ENCODE measurements at regions not wholly inside any gene's neighbourhood (a gene's known extent, or its start where the extent isn't known, plus 50 kb on each side); places are given as distances from the start of the nearest gene placed in this dataset.
"Not testable (repeated sequence)": the region's sequence is repeated elsewhere in the genome, so short reads cannot be mapped to it uniquely, and the experiment has no call there.

DNA sequence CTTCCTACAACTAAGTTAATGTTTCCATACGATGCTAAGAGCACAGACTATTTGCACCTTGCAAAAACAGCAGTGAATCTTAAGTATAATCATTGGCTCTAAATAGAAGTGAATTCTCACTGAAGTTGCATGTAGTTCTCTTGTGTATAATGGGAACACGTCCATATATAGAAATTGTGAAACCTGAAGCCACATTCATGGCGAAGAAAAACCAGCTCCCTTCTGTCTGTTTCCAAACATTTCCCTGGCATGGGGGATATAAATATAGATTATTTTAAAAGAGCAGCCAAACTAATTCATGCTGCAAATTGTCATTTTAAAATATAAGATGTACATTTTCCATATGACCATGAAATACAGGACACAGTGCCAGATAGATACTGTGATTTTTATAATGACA is 71.1 kb downstream of the TRAM1L1 start:
- DNase-seq (ENCODE audit: low read depth in 3 of 3), result no peak

DNA sequence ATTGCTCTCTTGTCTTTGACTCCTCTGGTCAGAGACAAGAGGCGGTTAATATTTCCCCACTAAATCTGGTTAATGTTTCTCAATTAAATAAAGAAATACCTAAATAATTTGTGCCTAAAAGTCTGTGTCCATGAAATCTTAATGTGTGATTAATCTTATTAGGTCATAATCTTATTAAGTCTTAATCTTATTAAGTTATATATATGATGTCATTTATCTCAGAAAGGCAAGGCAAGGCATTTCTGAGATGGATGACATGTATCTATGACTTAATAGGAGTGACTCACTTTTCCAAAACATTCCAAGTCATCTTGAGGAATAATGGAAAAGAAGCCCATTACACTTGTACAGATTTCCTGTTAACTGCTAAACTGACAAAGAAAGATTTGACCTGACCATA is 74.7 kb downstream of the TRAM1L1 start:
- no peak for DNase-seq (ENCODE audit: low read depth in 3 of 3)

DNA sequence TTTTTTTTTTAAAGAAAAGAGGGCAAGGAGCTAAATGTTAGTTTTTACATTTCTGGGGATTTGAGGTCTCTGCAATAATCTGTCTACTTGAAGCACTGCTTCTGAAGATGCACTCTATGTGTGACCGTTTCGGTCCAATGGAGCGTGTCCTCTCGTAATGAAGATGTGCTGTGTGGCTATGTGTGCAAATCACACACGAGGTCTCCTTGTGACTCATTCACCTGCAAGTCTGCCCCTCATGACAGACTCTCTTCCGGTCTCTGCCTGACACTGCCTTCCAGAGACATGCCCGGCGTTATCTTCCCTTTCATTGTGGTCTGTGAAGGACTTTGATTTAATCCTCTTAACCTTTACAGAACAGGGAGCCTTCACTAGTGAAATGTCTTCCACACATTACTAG is 84.3 kb downstream of the TRAM1L1 start:
- no peak for DNase-seq (ENCODE audit: low read depth in 3 of 3)

DNA sequence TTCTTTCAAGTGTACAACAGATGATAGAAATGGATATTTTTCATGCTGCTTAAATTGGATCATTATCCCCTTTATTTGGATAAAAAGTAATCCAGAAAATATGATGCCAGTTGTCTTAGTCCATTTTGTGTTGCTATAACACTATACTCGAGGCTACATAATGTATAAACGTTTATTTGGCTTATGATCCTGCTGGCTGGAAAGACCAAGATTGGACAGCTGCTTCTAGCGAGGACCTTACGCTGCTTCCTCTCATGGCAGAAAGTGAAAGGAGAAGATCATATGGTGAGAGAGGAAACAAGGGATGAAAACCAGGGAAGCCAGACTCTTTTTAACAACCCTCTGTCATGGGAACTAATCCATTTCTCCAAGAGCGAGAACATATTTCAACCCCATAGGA is 102.7 kb downstream of the TRAM1L1 start:
- DNase-seq (ENCODE audit: low read depth in 3 of 3), result no peak

DNA sequence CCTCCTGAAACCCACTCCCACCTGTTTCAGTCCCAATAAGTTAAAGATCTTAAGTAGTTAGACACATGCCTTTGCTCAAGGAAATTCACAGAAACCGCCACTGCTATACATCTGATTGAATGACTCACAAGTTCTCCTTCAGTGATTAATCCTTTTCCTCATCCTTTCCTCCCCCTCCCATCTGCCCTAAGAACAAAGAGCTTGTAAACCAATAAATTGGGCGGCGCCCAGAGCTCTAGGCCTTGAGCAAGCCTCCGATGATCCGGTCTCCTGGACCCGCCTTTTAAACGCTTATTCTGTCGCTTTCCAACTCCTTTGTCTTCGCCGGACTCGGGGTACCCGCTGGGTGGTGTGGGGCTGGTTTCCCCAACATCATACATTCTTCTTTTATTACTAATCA is 104.9 kb downstream of the TRAM1L1 start:
- not testable (repeated sequence) for DNase-seq (ENCODE audit: low read depth in 3 of 3)

DNA sequence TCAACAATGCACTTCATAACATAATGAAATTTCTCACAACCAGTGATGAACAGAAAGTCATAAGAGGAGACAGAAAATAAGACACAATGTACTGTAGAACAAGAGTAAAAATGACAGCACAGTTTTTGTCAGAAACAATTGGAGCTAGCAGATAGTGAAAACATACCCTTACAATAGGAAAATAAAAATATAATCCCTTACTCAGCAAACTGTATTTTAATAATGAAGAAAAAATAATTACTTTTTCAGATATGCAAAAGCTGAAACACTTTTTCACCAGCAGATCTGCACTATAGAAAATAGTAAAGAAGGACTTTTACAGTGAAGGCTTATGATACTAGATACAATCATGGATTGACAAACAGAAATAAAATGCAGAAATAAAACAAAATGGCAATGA is 126.3 kb downstream of the TRAM1L1 start:
- DNase-seq (ENCODE audit: low read depth in 3 of 3), result no peak

DNA sequence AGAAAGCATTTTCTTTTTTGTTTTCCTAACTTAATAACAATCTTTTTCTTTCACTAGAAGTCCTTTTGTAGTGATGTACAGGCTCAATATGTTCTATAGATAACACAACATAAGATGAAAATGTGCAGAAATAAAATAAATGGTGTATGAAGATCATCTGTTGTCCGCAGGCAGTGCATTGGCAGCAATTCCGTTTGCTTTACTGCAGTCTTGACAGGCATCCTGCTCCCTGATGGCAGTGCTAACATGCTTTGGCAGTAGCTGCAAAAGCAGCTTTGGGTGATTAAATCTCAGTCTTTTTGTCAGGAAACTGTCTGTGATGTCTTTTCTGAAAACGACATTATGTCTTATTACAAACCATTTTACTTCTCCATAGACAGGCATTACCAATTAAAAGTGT is 131.4 kb downstream of the TRAM1L1 start:
- no peak for DNase-seq (ENCODE audit: low read depth in 3 of 3)

DNA sequence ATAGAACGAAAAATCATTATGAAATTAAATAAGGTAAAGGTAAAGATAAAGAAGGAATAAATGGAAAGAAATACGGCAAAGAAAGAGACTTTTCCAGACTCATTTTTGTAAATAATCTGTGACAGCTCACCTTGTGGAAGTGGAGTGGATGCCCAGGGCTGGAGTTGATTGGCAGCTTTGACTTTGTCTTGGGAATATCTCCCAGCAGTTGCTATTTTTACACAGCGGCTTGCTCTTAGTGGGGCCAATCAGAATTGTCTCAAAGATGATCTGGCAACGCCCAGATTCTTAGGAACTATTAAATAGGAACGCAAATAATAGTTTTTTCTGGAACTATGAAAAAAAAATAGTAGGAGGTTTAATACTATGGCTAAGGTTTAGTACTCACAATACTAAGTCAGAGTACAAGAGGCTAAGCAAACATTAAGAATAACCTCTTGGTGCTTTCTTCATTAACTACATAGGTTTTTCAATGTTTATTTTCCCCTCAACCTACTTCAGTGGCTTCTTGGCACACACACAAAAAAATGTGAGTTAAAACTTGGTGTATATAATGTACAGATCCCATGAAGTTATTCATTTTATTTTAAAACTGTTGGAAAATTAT is 132.7 kb downstream of the TRAM1L1 start:
- DNase-seq (ENCODE audit: low read depth in 3 of 3), result no peak

DNA sequence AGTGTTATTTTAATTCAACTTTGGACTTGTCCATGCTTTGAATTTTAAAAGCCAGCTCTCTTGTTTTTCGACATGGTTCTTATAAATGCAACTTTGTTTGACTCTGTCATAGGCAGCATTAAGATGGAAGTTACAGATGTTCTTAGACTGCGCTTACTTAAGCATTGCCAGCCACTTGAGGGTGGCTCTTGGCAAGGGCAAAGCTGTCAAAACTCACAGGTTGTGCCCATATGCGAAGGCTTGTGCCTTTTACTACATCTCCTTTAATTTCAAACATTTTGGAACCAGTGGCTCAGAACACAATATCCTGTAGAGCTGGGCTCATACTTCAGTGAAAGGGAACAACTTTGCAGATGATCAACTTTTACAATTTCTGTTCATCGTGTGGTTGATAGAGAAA is 135.5 kb downstream of the TRAM1L1 start:
- no peak for DNase-seq (ENCODE audit: low read depth in 3 of 3)

DNA sequence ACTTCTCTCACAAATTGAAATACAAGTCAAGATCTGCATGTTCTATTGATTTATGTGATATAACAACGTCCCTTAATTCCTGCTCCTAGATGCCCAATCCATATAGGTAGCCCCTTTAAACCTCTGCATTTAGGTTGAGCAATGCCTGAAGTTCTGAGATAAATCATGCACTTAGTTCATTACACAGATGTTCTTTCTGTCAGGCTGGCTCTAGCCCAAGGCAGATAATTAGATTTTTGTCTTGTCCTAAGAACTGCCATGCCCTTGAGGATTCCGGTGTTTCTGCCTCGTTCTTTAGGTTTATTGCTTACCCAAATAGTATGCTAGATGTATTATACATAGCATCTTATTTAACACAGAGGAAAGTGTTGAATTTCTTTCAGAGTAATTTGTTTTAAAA is 143.1 kb downstream of the TRAM1L1 start:
- no peak for DNase-seq (ENCODE audit: low read depth in 3 of 3)

DNA sequence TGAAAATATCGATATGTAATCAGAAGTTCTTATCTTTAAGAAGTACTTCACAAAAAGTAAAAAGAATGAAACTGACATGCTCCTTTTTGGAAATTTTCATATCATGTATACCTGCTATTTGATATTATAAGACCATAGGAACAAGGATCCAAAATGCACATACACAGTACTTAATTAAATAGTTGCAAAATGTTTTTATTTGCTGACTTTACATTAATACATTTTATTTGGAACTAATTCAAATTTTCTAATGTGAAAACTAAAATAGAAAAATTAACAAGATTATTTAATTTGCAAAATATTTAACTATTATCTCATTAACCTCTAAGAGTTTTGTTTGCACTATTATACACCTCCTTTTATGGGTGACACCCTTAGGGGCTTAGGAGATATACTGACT is 155.0 kb downstream of the TRAM1L1 start:
- no peak for DNase-seq (ENCODE audit: low read depth in 3 of 3)

DNA sequence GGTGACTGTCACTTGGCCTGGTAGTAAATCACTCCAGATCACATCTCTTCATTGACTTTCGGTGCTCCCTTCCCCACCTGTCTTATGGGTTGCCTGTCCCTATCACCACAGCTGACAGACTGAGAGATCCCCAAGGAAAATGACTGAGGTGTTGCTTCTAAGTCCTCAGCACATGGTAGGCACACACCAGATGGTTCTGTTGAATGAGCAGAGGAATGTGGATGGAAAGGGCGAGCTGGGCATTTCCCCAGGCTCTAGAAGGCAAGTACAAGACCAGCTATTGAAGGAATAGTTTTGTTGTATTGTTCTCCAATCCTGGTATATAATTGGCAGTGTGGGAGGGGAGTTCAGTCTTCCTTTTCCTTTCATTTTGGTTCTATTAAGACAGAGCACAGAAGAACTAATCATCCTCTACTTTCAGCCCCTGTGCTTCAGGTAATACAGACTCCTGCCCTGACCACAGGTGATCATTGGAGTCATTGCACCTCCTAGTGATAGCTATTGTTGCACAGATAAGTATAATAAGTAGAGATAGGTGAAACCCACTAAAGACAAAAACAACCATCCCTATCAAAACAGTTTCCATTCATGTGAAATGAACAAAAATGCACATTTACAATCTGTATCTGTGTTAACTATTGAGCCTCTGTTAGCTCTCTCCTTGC is 158.6 kb downstream of the TRAM1L1 start:
- DNase-seq (ENCODE audit: low read depth in 3 of 3), result no peak

DNA sequence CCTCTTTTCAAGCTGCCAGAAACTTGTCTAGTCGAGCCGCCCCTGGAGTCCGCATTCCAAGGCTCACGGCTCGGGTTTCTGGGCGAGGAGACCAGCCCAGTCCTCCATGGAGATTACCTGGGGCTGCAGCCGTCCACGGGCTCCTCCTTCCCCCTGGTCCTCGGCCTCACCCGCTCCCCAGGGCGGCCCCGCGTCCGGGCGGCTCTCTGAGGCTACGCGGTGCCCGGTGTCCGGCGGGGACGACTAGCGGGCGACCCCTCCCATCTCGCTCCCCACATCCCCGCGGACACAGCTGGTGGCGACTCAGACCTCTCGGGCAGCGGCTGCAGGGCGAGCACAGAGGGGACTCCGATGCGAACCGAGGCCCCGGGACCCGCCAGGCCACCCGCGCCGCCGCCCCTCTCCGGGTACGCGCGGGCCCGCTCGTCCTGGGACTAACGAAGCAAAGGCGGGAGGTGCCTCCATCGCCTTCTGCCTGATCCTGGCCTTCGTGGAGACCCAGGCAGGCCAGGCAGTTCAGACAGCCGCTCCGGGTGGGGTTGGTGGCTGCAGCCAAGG is 159.4 kb downstream of the TRAM1L1 start:
- no peak for DNase-seq (ENCODE audit: low read depth in 3 of 3)

DNA sequence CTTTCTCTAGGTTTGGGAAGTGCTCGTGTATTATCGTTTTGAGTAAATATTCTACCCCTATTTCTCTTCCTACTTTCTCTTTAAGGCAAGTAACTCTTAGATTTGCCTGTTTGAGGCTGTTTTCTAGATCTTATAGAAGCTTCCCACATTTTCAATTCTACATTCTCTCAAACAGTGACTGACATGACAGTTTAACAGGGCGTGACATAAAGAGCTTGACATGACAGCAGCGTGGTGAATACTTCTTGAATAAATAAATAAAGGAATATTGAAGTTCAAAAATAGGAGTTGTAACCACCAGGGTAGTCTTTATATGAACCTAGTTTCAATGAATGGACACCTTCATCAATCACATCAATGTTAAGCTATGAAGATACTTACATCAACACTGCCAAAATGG is 162.0 kb downstream of the TRAM1L1 start:
- no peak for DNase-seq (ENCODE audit: low read depth in 3 of 3)

DNA sequence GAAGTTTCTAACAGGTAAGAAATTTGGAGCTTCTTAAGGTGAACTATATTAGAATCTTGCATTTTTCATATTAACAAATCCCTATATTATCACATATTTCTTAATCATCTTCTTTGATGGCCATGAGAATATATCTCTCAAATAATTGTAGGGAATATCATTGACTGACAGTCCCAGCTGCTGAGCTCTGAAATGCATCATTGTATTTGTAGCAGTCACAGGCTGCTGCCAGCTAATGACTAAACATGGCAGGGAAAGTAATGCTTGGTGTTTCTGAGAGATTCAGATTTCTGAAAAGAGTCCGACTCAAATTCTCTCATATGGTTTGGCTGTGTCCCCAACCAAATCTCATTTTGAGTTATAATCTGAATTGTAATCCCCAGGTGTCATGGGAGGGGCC is 171.9 kb downstream of the TRAM1L1 start:
- DNase-seq (ENCODE audit: low read depth in 3 of 3), result no peak

DNA sequence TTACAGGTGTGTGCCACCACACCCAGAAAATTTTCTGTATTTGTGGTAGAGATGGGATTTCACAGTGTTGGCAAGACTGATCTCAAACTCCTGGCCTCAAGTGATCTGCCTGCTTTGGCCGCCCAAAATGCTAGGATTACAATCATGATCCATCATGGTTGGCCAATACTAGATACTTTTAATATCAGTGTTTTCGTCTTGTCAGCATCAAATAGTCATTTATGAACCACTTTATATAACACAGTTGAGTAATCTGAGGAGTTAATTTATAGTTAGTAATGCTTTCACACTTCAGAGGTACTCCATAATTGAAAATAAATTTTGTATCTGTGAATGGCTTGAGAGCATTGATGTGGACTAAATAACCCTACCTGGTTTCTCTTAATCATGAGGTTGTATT is 178.6 kb downstream of the TRAM1L1 start:
- DNase-seq (ENCODE audit: low read depth in 3 of 3), result no peak

DNA sequence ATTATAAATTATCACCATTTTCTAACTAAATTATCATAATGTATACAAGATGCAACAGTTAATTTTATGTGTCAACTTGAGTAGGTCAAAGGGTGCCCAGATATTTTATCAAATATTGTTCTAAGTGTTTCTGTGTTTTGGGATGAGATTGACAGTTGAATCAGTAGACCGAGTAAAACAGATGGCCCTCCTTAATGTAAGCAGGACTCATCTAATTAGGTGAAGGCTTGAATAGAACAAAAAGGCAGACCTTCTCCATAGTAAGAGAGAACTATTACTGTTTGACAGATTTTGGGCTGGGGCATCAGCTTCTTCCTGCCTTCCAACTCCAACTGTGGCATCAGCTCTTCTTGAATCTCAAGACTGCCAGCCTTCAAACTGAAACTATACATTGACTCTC is 185.8 kb downstream of the TRAM1L1 start:
- DNase-seq (ENCODE audit: low read depth in 3 of 3), result no peak

DNA sequence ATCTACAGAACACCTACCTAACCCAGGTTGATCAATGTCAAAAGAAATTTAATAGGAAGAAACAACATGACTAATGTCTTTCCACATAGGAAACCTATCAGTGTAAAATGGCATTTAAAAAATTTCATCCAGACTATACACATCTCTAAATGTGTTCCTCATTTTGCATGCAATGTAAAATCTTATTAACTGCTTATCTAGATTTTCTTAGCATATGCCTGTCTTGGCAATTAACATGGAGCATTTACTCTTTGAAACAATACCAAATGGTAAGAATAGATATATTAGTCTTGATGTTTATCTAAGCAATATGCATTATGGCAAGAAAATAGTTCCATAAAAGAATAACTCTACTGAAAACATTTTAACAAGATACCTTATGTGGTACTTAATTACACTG is 199.8 kb downstream of the TRAM1L1 start:
- DNase-seq (ENCODE audit: low read depth in 3 of 3), result no peak

DNA sequence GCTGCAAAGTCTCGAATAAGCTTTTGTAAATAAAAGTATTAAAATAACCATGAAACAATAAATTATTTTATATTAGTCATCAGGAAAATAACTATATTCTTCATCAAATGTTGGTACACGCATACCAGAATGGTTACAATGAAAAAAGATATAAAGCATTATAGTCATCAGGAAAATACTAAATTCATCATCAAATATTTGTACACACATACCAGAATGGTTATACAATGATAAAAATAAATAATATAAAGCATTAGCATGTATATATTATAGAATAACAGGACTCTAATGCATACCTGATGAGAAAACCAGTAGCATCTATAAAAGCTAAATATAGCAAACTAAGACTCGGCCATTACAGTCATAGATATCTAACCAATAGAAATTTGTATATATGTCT is 202.9 kb downstream of the TRAM1L1 start:
- DNase-seq (ENCODE audit: low read depth in 3 of 3), result no peak

DNA sequence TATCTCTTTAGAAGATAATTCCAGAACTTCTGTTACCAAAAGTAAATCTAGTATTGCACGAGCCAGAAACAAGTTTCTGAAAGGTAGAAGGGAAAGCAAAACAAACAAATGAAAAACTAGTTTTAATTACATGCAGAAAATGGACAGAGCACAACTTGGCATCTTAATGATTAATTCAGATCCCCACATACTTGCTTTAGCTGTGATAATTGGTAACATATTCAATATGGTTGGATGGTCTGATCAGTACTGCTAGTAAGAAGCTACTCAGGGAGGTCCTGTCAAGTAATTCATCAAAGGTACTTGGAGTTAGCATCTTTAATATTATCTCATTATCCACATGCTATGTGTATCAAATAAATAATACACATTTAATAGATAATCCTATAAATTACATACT is 204.3 kb downstream of the TRAM1L1 start:
- DNase-seq (ENCODE audit: low read depth in 3 of 3), result no peak

DNA sequence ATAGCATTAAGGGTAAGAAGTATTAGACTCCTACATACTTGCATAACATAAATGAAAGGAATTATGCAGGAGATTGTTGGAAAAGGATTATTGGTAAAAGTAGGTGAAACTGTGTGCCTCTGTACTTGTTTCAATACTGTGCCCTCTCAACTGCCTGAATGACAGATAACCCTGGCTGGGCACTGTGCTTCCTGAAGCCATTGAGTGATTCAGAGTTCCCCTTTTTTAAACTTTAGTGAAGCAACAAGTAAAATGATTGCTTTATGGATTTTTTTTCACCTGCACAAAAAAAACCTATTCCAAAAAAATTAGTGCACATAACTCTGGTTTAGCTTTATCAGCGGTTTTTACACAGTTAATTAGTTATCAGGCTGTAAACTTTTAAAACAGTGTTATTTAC is 204.8 kb downstream of the TRAM1L1 start:
- DNase-seq (ENCODE audit: low read depth in 3 of 3), result no peak

DNA sequence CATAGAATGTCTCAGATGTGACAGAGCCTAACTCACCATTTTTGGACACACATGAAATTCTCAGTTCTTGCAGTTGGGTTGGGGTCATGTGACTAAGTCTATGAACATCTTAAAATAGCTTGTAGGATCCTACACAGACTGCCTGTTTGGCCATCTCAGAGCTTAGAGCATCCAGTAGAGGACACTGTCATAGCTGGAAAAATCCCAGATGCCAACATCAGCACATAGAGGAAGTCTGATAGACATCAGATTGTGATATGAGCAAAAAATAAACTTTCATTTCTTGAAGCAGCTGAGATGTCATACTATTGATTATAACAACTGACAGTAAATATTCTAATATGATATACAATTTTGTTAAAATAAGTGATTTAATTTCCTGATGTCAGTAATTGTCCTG is 207.1 kb downstream of the TRAM1L1 start:
- DNase-seq (ENCODE audit: low read depth in 3 of 3), result no peak

DNA sequence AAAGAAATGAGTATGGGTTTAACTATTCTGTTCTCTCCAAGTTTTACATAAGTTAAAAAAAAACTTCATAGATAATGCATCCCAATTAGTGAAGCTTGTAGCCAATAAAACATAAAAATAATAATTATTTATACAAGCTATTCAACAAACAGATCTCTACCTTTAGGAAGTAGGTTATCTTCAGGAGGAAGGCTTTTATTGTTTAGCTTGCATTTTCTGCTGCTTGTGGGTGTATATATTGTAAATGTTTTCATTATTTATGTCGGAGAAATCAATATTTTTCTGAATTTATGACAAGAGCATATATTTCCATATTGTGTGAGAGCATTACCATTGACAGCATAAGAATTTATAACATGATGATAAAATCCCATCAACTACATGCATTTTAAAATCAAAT is 208.3 kb downstream of the TRAM1L1 start:
- DNase-seq (ENCODE audit: low read depth in 3 of 3), result no peak

DNA sequence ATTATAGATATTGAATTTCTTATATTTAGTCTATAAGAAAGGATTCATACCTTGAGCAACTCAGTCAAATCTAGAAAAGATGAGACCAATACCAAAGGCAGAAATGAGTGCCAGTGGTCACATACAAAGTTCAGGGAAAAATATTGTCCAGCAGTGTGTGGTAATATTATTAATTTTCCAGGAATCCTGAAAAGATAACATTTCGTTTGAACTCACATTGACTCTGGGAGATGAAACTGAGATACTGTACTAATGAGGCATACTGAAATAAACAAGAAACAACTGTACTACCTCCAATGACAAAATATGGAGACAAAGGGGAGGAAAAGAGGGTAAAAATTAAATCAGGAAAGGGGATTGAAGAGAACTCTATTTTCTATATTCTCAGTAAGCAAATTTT is 212.4 kb downstream of the TRAM1L1 start:
- no peak for DNase-seq (ENCODE audit: low read depth in 3 of 3)

Measured in stimulated activated CD4-positive, alpha-beta T cell treated with anti-CD3 and anti-CD28 coated beads, TNF-alpha, amount 100 ng/mL, for 24 hours (primary cell).